SK-N-SH (cell line): ENCODE measurements at regions not wholly inside any gene's neighbourhood (a gene's known extent, or its start where the extent isn't known, plus 50 kb on each side); places are given as distances from the start of the nearest gene placed in this dataset.

Experiments
- CTCF ChIA-PET: fragments of 300-600, 350-600 bp; formaldehyde crosslinking; extraction: SDS; loops from one replicate; lab custom pipeline; 2021; lab: Yijun Ruan, JAX
- POLR2A ChIA-PET: fragments of 350-600 bp; sonication (Branson Sonifier 250); formaldehyde crosslinking; extraction: SDS; loops from one replicate; lab custom pipeline; 2020; ENCODE audit warnings: antibody characterized with exemption, inconsistent platforms; lab: Yijun Ruan, JAX
- DNase-seq: peaks from one replicate; pipeline ENCODE4 v3.0.0; 2012
- H2AFZ ChIP-seq: fragments of 200-600 bp; sonication (generic); 2 replicates; pipeline ENCODE4 v1.8.1; 2016; ENCODE audit warnings: antibody characterized with exemption, mild to moderate bottlenecking, low read depth
- H3F3A ChIP-seq: fragments of 200-600 bp; sonication (generic); replicated peaks from 2 replicates; pipeline ENCODE3; 2016; ENCODE audit warnings: antibody characterized with exemption, mild to moderate bottlenecking; ENCODE audit not compliant: insufficient read depth
- H3K27ac ChIP-seq, 2 experiments: fragments of 200-500 bp in 1 of 2; fragments of 200-600 bp in 1 of 2; sonication (Bioruptor generic) in 1 of 2; sonication (generic), shearing (Covaris generic) in 1 of 2; 2 replicates each; pipeline versions ENCODE4 v1.5.1 to v1.6.1; 2014 to 2016; ENCODE audit warnings: low read depth in 2 of 2, inconsistent platforms in 1 of 2, low read length in 1 of 2, mild to moderate bottlenecking in 1 of 2, mixed read lengths in 1 of 2
- H3K27me3 ChIP-seq: fragments of 200-600 bp; sonication (generic), shearing (Covaris generic); 2 replicates; pipeline ENCODE4 v1.6.1; 2016; ENCODE audit warnings: mixed run types; ENCODE audit not compliant: insufficient read depth
- H3K36me3 ChIP-seq, 2 experiments: fragments of 200-500 bp in 1 of 2; fragments of 200-600 bp in 1 of 2; sonication (Bioruptor generic) in 1 of 2; sonication (generic) in 1 of 2; replicated peaks in 1 of 2; 2 replicates each; pipeline versions ENCODE3 to v1.5.1; 2014 to 2016; ENCODE audit warnings: low read length in 1 of 2, mild to moderate bottlenecking in 1 of 2; ENCODE audit not compliant: insufficient read depth in 2 of 2, control insufficient read depth in 1 of 2
- H3K4me1 ChIP-seq, 2 experiments: fragments of 200-500 bp in 1 of 2; fragments of 200-600 bp in 1 of 2; sonication (Bioruptor generic) in 1 of 2; sonication (generic), shearing (Covaris generic) in 1 of 2; 2 replicates each; pipeline versions ENCODE4 v1.5.1 to v1.6.1; 2014 to 2016; ENCODE audit warnings: low read depth in 1 of 2, low read length in 1 of 2, mixed run types in 1 of 2; ENCODE audit not compliant: insufficient read depth in 2 of 2, control insufficient read depth in 1 of 2
- H3K4me2 ChIP-seq: fragments of 200-600 bp; sonication (generic), shearing (Covaris generic); 2 replicates; pipeline ENCODE4 v1.6.1; 2017; ENCODE audit warnings: mixed run types
- H3K4me3 ChIP-seq, 2 experiments: fragments of 200-500 bp in 1 of 2; fragments of 200-600 bp in 1 of 2; sonication (Bioruptor generic) in 1 of 2; sonication (generic), shearing (Covaris generic) in 1 of 2; 2 replicates each; pipeline versions ENCODE4 v1.5.1 to v1.8.1; 2014 to 2016; ENCODE audit warnings: low read depth in 2 of 2, inconsistent platforms in 1 of 2, low read length in 1 of 2, mild to moderate bottlenecking in 1 of 2, mixed read lengths in 1 of 2, moderate library complexity in 1 of 2
- H3K79me2 ChIP-seq: fragments of 200-600 bp; sonication (generic); 2 replicates; pipeline ENCODE4 v1.8.1; 2017; ENCODE audit warnings: mild to moderate bottlenecking; ENCODE audit not compliant: insufficient read depth
- H3K9ac ChIP-seq: fragments of 200-600 bp; sonication (generic); 2 replicates; pipeline ENCODE4 v1.6.1; 2017; ENCODE audit warnings: mixed run types
- H3K9me2 ChIP-seq: fragments of 200-600 bp; sonication (generic); 2 replicates; pipeline ENCODE4 v1.6.1; 2017; ENCODE audit warnings: mixed run types
- H3K9me3 ChIP-seq: fragments of 200-600 bp; sonication (generic); 2 replicates; pipeline ENCODE4 v1.6.1; 2017; ENCODE audit warnings: mixed run types, mild to moderate bottlenecking, moderate library complexity
- H4K20me1 ChIP-seq: fragments of 200-600 bp; sonication (generic); 2 replicates; pipeline ENCODE4 v1.6.1; 2017; ENCODE audit warnings: mild to moderate bottlenecking, mixed run types; ENCODE audit not compliant: insufficient read depth
- CHD2 ChIP-seq: fragments of 150-350 bp; IDR thresholded peaks from 2 replicates; pipeline ENCODE4 v1.6.1; 2018; ENCODE audit warnings: low read length; ENCODE audit not compliant: partially characterized antibody
- EP300 ChIP-seq, 2 experiments: IDR thresholded peaks; 2 replicates each; pipeline versions ENCODE4 v1.4.0 to v1.6.1; 2012; ENCODE audit warnings: borderline replicate concordance in 1 of 2, low read depth in 1 of 2, low read length in 1 of 2
- FOSL2 ChIP-seq: IDR thresholded peaks from 2 replicates; pipeline ENCODE4 v1.4.0; 2012; ENCODE audit warnings: low read depth, mild to moderate bottlenecking, moderate library complexity, borderline replicate concordance
- FOXJ3 ChIP-seq: sonication (generic); formaldehyde crosslinking; IDR thresholded peaks from 2 replicates; pipeline ENCODE4 v1.5.1; 2020; ENCODE audit warnings: mild to moderate bottlenecking, missing genetic modification reagents
- FOXM1 ChIP-seq: IDR thresholded peaks from 2 replicates; pipeline ENCODE4 v1.4.0; 2012; ENCODE audit warnings: low read depth, mild to moderate bottlenecking
- IRF3 ChIP-seq: fragments of 150-350 bp; IDR thresholded peaks from 2 replicates; pipeline ENCODE4 v1.6.1; 2016; ENCODE audit warnings: mild to moderate bottlenecking, low read depth, low read length
- MEF2A ChIP-seq: IDR thresholded peaks from 2 replicates; pipeline ENCODE4 v1.4.0; 2012; ENCODE audit warnings: low read depth, borderline replicate concordance
- MXI1 ChIP-seq: IDR thresholded peaks from 2 replicates; pipeline ENCODE4 v1.6.1; 2012; ENCODE audit warnings: mild to moderate bottlenecking, low read depth, low read length, improper control_type of control experiment
- NFIC ChIP-seq: IDR thresholded peaks from 2 replicates; pipeline ENCODE4 v1.4.0; 2012; ENCODE audit warnings: borderline replicate concordance
- RAD21 ChIP-seq: IDR thresholded peaks from 2 replicates; pipeline ENCODE4 v1.6.1; 2012; ENCODE audit warnings: mild to moderate bottlenecking, low read length
- RCOR1 ChIP-seq: fragments of 150-350 bp; IDR thresholded peaks from 2 replicates; pipeline ENCODE4 v1.6.1; 2017; ENCODE audit warnings: antibody characterized with exemption, low read length
- RXRA ChIP-seq: IDR thresholded peaks from 2 replicates; pipeline ENCODE4 v1.4.0; 2012; ENCODE audit warnings: low read depth, mild to moderate bottlenecking, borderline replicate concordance
- SMC3 ChIP-seq: IDR thresholded peaks from 2 replicates; pipeline ENCODE4 v1.6.1; 2012; ENCODE audit warnings: low read depth, low read length, improper control_type of control experiment
- TAF1 ChIP-seq: IDR thresholded peaks from 2 replicates; pipeline ENCODE4 v1.6.1; 2012; ENCODE audit warnings: low read depth, mild to moderate bottlenecking, low read length, moderate library complexity, borderline replicate concordance
- TCF12 ChIP-seq: IDR thresholded peaks from 2 replicates; pipeline ENCODE4 v1.4.0; 2012
- USF2 ChIP-seq: fragments of 150-350 bp; IDR thresholded peaks from 2 replicates; pipeline ENCODE4 v1.6.1; 2017; ENCODE audit warnings: antibody characterized with exemption, low read length, low read depth, borderline replicate concordance
- YY1 ChIP-seq: IDR thresholded peaks from 2 replicates; pipeline ENCODE4 v1.4.0; 2012; ENCODE audit warnings: low read depth, mild to moderate bottlenecking
- ZBTB33 ChIP-seq: IDR thresholded peaks from 2 replicates; pipeline ENCODE4 v1.4.0; 2012; ENCODE audit warnings: low read depth, borderline replicate concordance
- WGBS: methylation state at CpG from one replicate; pipeline ENCODE4 v1.1.6; 2017; ENCODE audit warnings: low lambda C conversion rate; 5-methylcytosine and 5-hydroxymethylcytosine counted together
- TF ChIP-seq, protein P1 (sequence below): IDR thresholded peaks from 2 replicates; pipeline ENCODE4 v1.4.0; 2012; ENCODE audit warnings: low read depth, borderline replicate concordance
- TF ChIP-seq, protein P2 (sequence below): IDR thresholded peaks from 2 replicates; pipeline ENCODE4 v1.4.0; 2012; ENCODE audit warnings: low read depth
- TF ChIP-seq, protein P3 (sequence below): fragments of 200-600 bp; sonication (generic); IDR thresholded peaks from 2 replicates; pipeline ENCODE4 v1.6.1; 2017; ENCODE audit warnings: antibody characterized with exemption, mild to moderate bottlenecking, moderate library complexity
- TF ChIP-seq, protein P4 (sequence below): IDR thresholded peaks from 2 replicates; pipeline ENCODE4 v1.6.1; 2012; ENCODE audit warnings: mild to moderate bottlenecking, low read depth, low read length, moderate library complexity

DNA sequence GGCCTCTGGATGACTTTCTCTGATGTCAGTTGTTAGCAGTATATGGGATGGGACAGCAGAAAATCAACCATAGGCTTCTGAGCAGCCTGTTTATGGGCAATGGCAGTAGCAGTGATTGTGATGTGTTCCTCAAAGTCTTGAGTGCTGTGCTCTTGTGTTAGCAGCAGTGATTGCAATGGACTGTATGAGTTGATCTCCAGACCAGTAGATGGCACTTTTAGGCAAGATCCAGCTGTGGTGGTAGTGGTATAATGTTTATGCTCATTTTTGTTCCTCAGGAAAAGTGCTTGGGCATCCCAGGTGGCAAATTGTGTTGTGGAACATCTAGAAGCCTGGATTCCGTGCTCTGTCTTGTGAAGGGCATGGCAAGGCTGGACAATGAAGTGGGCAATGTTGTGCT is 181.6 kb upstream of the SYNCRIP start (continued):
- TF ChIP-seq ZBTB33 (no peak), MXI1 (no peak), YY1 (no peak)

GRCh38 chr6:85810558-85810957 is 167.9 kb upstream of the SYNCRIP start:
- H3K9me2 ChIP-seq: no peaks in the 10 kb centered on the region
- no peak for DNase-seq
- no peak overlapping the region for H2AFZ ChIP-seq
- no peak overlapping the region for H3K4me2 ChIP-seq
- no peaks in the 10 kb centered on the region for H3F3A ChIP-seq
- WGBS: 0% methylated on average over 1 of the region's 1 CpG
- no peaks in the 10 kb centered on the region for H3K79me2 ChIP-seq
- no peaks in the 10 kb centered on the region for H4K20me1 ChIP-seq
- CTCF ChIA-PET: no interaction called here
- TF ChIP-seq FOXJ3 (CRISPR knock-in tag): no peak
- no peak for TF ChIP-seq CHD2
- no peak for TF ChIP-seq EP300 (IDR thresholded peaks at IDR 0.05; ENCODE audit: borderline replicate concordance in 1 of 2, low read depth in 1 of 2, low read length in 1 of 2)
- TF ChIP-seq USF2: no peak
- TF ChIP-seq FOSL2: no peak
- no peak for TF ChIP-seq MXI1
- no peak for TF ChIP-seq RCOR1
- TF ChIP-seq, protein P1, sequence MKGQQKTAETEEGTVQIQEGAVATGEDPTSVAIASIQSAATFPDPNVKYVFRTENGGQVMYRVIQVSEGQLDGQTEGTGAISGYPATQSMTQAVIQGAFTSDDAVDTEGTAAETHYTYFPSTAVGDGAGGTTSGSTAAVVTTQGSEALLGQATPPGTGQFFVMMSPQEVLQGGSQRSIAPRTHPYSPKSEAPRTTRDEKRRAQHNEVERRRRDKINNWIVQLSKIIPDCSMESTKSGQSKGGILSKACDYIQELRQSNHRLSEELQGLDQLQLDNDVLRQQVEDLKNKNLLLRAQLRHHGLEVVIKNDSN: no peak
- TF ChIP-seq TCF12: no peak
- no peak for TF ChIP-seq FOXM1
- TF ChIP-seq TAF1: no peak
- no peak for TF ChIP-seq NFIC
- no peak for TF ChIP-seq RAD21
- TF ChIP-seq, protein P2, sequence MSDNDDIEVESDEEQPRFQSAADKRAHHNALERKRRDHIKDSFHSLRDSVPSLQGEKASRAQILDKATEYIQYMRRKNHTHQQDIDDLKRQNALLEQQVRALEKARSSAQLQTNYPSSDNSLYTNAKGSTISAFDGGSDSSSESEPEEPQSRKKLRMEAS: no peak
- no peak for TF ChIP-seq SMC3
- TF ChIP-seq, protein P3, sequence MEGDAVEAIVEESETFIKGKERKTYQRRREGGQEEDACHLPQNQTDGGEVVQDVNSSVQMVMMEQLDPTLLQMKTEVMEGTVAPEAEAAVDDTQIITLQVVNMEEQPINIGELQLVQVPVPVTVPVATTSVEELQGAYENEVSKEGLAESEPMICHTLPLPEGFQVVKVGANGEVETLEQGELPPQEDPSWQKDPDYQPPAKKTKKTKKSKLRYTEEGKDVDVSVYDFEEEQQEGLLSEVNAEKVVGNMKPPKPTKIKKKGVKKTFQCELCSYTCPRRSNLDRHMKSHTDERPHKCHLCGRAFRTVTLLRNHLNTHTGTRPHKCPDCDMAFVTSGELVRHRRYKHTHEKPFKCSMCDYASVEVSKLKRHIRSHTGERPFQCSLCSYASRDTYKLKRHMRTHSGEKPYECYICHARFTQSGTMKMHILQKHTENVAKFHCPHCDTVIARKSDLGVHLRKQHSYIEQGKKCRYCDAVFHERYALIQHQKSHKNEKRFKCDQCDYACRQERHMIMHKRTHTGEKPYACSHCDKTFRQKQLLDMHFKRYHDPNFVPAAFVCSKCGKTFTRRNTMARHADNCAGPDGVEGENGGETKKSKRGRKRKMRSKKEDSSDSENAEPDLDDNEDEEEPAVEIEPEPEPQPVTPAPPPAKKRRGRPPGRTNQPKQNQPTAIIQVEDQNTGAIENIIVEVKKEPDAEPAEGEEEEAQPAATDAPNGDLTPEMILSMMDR: no peak
- no peak for TF ChIP-seq IRF3
- TF ChIP-seq RXRA: no peak
- TF ChIP-seq, protein P4, sequence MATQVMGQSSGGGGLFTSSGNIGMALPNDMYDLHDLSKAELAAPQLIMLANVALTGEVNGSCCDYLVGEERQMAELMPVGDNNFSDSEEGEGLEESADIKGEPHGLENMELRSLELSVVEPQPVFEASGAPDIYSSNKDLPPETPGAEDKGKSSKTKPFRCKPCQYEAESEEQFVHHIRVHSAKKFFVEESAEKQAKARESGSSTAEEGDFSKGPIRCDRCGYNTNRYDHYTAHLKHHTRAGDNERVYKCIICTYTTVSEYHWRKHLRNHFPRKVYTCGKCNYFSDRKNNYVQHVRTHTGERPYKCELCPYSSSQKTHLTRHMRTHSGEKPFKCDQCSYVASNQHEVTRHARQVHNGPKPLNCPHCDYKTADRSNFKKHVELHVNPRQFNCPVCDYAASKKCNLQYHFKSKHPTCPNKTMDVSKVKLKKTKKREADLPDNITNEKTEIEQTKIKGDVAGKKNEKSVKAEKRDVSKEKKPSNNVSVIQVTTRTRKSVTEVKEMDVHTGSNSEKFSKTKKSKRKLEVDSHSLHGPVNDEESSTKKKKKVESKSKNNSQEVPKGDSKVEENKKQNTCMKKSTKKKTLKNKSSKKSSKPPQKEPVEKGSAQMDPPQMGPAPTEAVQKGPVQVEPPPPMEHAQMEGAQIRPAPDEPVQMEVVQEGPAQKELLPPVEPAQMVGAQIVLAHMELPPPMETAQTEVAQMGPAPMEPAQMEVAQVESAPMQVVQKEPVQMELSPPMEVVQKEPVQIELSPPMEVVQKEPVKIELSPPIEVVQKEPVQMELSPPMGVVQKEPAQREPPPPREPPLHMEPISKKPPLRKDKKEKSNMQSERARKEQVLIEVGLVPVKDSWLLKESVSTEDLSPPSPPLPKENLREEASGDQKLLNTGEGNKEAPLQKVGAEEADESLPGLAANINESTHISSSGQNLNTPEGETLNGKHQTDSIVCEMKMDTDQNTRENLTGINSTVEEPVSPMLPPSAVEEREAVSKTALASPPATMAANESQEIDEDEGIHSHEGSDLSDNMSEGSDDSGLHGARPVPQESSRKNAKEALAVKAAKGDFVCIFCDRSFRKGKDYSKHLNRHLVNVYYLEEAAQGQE: no peak
- no peak for TF ChIP-seq MEF2A
- no peaks in the 10 kb centered on the region for H3K27me3 ChIP-seq
- H3K9ac ChIP-seq: no peak overlapping the region
- no peak overlapping the region for H3K27ac ChIP-seq
- H3K4me1 ChIP-seq: no peaks in the 10 kb centered on the region
- no peaks in the 10 kb centered on the region for H3K36me3 ChIP-seq
- POLR2A ChIA-PET: no interaction called here
- H3K4me3 ChIP-seq: no peak overlapping the region
- no peaks in the 10 kb centered on the region for H3K9me3 ChIP-seq
